ENCODE measurements at regions not wholly inside any gene's neighbourhood (a gene's known extent, or its start where the extent isn't known, plus 50 kb on each side); places are given as distances from the start of the nearest gene placed in this dataset.

GRCh38 chr13:44049081-44049945, 169.6 kb downstream of the LACC1 start:
- POLR2A ChIA-PET = no interaction called here
- DNase-seq (ENCODE audit: extremely low spot score) = no peak
- CTCF ChIA-PET = interaction anchor here (1.0 to 1.3 kb wide), 2 partner anchors 141 to 390 kb away, joined by 4 to 6 read pairs; no protein-coding TSS in a partner anchor
- no peak for TF ChIP-seq CTCF (IDR thresholded peaks at IDR 0.05; ENCODE audit: control extremely low read depth, extremely low read depth, low read depth, missing control alignments)

DNA sequence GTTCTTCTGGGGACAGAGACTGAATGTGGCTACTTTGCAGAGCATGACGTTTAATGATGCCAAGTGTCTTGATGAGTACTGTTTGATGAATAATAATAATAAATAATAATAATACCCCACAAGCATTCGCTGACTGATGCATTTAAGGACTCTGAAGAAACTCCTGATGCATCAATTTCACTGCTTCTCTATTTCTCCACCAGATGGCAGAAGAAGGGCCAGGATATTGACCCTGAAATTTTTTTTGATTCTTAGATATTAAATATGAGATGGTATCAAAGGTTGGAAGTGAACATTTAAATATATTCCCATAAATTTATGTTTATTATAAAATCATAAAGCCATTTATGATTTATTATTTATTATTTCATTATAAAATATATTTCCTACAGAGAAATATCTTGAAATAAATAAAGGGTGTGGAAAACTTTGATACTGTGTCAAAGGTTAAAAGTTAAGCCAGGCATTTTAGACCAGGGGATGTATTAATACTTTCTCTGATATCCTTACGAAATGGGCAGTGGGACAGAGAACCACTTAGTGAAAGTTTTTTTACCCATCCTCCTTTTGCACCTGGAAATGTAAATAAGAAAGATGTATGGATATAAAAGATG, 170.9 kb downstream of the LACC1 start:
- peak; percentile 20 for DNase-seq (ENCODE audit: extremely low spot score)
- CTCF ChIA-PET = interaction anchor here (1.0 to 2.0 kb wide), 2 partner anchors 387 to 389 kb away, joined by 4 to 11 read pairs; no protein-coding TSS in a partner anchor
- POLR2A ChIA-PET = no interaction called here
- peak; percentile 46 for TF ChIP-seq CTCF (IDR thresholded peaks at IDR 0.05; ENCODE audit: control extremely low read depth, extremely low read depth, low read depth, missing control alignments)

DNA sequence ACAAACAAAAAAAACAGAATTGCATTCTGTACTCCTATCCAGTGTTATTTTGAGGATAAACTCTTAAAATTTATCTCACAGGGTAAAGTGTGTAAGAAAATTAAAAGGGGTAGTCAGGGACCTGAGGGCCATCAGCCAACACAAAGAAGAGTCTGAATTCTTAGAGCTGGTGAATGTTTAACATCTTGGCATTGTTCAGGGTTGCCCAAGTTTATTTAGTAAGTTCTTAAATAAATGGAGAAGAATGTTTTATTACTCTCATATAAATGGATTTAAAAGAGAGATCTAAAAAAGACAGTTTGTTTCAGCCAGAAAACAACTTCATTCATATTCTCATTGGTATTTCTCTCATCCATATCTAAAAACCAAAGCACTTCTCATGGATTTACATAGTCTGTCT, 171.7 kb downstream of the LACC1 start:
- ChIA-PET POLR2A (no interaction called here), CTCF (interaction anchor here (1.0 to 2.0 kb wide), 2 partner anchors 21 to 386 kb away, joined by 3 to 11 read pairs; no protein-coding TSS in a partner anchor)
- no peak for TF ChIP-seq CTCF (IDR thresholded peaks at IDR 0.05; ENCODE audit: control extremely low read depth, extremely low read depth, low read depth, missing control alignments)
- no peak for DNase-seq (ENCODE audit: extremely low spot score)

DNA sequence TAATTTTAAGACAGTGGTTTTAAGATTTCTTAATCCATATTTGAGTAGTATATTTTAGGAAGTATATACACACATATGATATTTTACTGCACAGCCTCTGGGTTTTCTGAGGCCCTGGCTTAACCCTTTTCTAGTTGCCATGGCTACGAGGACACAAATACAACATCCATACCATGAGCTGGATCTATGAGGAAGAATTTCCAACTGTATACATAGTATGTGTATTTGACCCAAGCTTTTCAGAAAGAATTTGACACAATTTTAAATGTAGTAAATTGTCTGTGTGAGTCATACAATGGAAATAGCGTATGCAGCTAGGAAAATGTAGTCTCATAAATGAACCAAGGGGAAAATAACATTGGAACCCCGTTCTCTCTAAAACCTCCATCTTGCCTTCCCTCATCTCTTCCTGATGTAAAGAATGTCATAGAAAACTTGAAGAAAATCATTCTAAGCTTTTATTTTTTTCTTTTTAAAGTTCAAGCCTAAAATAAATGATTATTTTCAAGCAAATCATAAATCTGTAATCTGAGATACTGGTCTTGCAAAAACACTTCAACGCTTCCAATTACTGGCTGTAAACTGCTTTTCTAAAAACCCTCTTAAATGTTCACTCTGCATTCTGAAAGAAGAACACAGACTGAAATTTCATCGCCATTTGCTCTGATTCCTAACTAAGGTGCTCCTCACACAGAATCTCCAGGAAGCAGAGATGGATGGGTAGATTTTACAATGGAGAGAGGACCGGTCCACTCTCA, 172.4 kb downstream of the LACC1 start:
- ChIA-PET POLR2A (no interaction called here), CTCF (interaction anchor here (1.0 to 2.0 kb wide), 2 partner anchors 22 to 385 kb away, joined by 3 to 11 read pairs; no protein-coding TSS in a partner anchor)
- TF ChIP-seq CTCF (IDR thresholded peaks at IDR 0.05; ENCODE audit: control extremely low read depth, extremely low read depth, low read depth, missing control alignments) = no peak
- DNase-seq (ENCODE audit: extremely low spot score) = no peak

GRCh38 chr13:44052780-44053184, 173.1 kb downstream of the LACC1 start:
- ChIA-PET CTCF (interaction anchor here (2.0 kb wide), 1 partner anchor 384 kb away, joined by 11 read pairs; no protein-coding TSS in a partner anchor), POLR2A (no interaction called here)
- DNase-seq (ENCODE audit: extremely low spot score) = no peak
- TF ChIP-seq CTCF (IDR thresholded peaks at IDR 0.05; ENCODE audit: control extremely low read depth, extremely low read depth, low read depth, missing control alignments) = no peak

- DNase-seq (ENCODE audit: extremely low spot score) = no peak
- POLR2A ChIA-PET = no interaction called here
- no peak for TF ChIP-seq CTCF (IDR thresholded peaks at IDR 0.05; ENCODE audit: control extremely low read depth, extremely low read depth, low read depth, missing control alignments)
- CTCF ChIA-PET = no interaction called here
These were observed 173.5 kb downstream of the LACC1 start for GRCh38 chr13:44053208-44053607.

Data from GM10248 (cell line).